Calu3 (cell line): ENCODE measurements at regions not wholly inside any gene's neighbourhood (a gene's known extent, or its start where the extent isn't known, plus 50 kb on each side); places are given as distances from the start of the nearest gene placed in this dataset.

Experiments
- BruUV-seq: library from RNA; stranded (reverse); fragments of 400-500 nt; replicated peaks from 2 replicates; lab custom pipeline; 2021; lab: Mats Ljungman, UMichigan
- CTCF ChIA-PET: fragments of 300-600 bp; sonication (Branson Sonifier 250); formaldehyde crosslinking; loops from one replicate; lab custom pipeline; 2022; ENCODE audit warnings: antibody characterized with exemption; lab: Charles Lee
- DNase-seq: peaks from one replicate; pipeline ENCODE4 v3.0.0; 2022
- H3K27ac Mint-ChIP-seq: one replicate; pipeline ENCODE4 v1.8.0; 2022; ENCODE audit warnings: mixed read lengths; ENCODE audit not compliant: unreplicated experiment
- H3K27me3 Mint-ChIP-seq: one replicate; pipeline ENCODE4 v1.8.0; 2022; ENCODE audit warnings: mixed read lengths; ENCODE audit not compliant: unreplicated experiment
- H3K36me3 Mint-ChIP-seq: one replicate; pipeline ENCODE4 v1.8.0; 2022; ENCODE audit warnings: mild to moderate bottlenecking, moderate library complexity, mixed read lengths; ENCODE audit not compliant: insufficient read depth, unreplicated experiment
- H3K4me1 Mint-ChIP-seq: one replicate; pipeline ENCODE4 v1.8.0; 2022; ENCODE audit warnings: mild to moderate bottlenecking, low read depth, mixed read lengths; ENCODE audit not compliant: unreplicated experiment
- H3K4me3 Mint-ChIP-seq: one replicate; pipeline ENCODE4 v1.8.0; 2022; ENCODE audit warnings: mild to moderate bottlenecking, low read depth, moderate library complexity, mixed read lengths; ENCODE audit not compliant: unreplicated experiment
- H3K9me3 Mint-ChIP-seq: one replicate; pipeline ENCODE4 v1.8.0; 2022; ENCODE audit warnings: low read depth, mixed read lengths; ENCODE audit not compliant: unreplicated experiment
- CTCF ChIP-seq: fragments of 200-600 bp; IDR thresholded peaks from one replicate; pipeline ENCODE4 v1.8.0; 2022; ENCODE audit warnings: antibody characterized with exemption; ENCODE audit not compliant: unreplicated experiment
- intact Hi-C: fragments of 100-400 bp; cut with micrococcal nuclease; formaldehyde crosslinking; loops from one replicate; pipeline ENCODE4 v1.10.0; 2022; ENCODE audit not compliant: unreplicated experiment

- no peaks in the 10 kb centered on the region for H3K4me1 Mint-ChIP-seq
- intact Hi-C loops = no loop called here
- BruUV-seq = no TSS peak
- no peak for TF ChIP-seq CTCF
- no peak overlapping the region for H3K27ac Mint-ChIP-seq
- DNase-seq = no peak
- peaks cover 19% of the 10 kb centered on the region for H3K9me3 Mint-ChIP-seq
- H3K36me3 Mint-ChIP-seq = no peaks in the 10 kb centered on the region
- CTCF ChIA-PET = no interaction called here
- H3K27me3 Mint-ChIP-seq = no peaks in the 10 kb centered on the region
- no peak overlapping the region for H3K4me3 Mint-ChIP-seq
Observed at GRCh38 chr20:29296256-29297230, 1960.9 kb upstream of the DEFB115 start.

GRCh38 chr20:29297411-29298270, 1959.8 kb upstream of the DEFB115 start:
- no peak overlapping the region for H3K27ac Mint-ChIP-seq
- no TSS peak for BruUV-seq
- H3K4me3 Mint-ChIP-seq = no peak overlapping the region
- no peak for TF ChIP-seq CTCF
- intact Hi-C loops = no loop called here
- no peak for DNase-seq
- H3K9me3 Mint-ChIP-seq = peaks cover 19% of the 10 kb centered on the region
- no peaks in the 10 kb centered on the region for H3K4me1 Mint-ChIP-seq
- no peaks in the 10 kb centered on the region for H3K27me3 Mint-ChIP-seq
- CTCF ChIA-PET = no interaction called here
- no peaks in the 10 kb centered on the region for H3K36me3 Mint-ChIP-seq

GRCh38 chr20:29298271-29298590, 1959.2 kb upstream of the DEFB115 start:
- no TSS peak for BruUV-seq
- Mint-ChIP-seq H3K4me3 (no peak overlapping the region), H3K9me3 (peaks cover 19% of the 10 kb centered on the region), H3K27ac (no peak overlapping the region), H3K4me1 (no peaks in the 10 kb centered on the region), H3K27me3 (no peaks in the 10 kb centered on the region), H3K36me3 (no peaks in the 10 kb centered on the region)
- DNase-seq = no peak
- TF ChIP-seq CTCF = no peak
- CTCF ChIA-PET = no interaction called here
- intact Hi-C loops = no loop called here

- no peaks in the 10 kb centered on the region for H3K4me1 Mint-ChIP-seq
- TF ChIP-seq CTCF = no peak
- no peaks in the 10 kb centered on the region for H3K36me3 Mint-ChIP-seq
- no TSS peak for BruUV-seq
- peaks cover 19% of the 10 kb centered on the region for H3K9me3 Mint-ChIP-seq
- H3K27ac Mint-ChIP-seq = no peak overlapping the region
- no peak overlapping the region for H3K4me3 Mint-ChIP-seq
- no peak for DNase-seq
- no peaks in the 10 kb centered on the region for H3K27me3 Mint-ChIP-seq
- CTCF ChIA-PET = no interaction called here
- intact Hi-C loops = no loop called here
Observed at GRCh38 chr20:29298759-29299613, 1958.5 kb upstream of the DEFB115 start.
